ENCODE measurements at regions not wholly inside any gene's neighbourhood (a gene's known extent, or its start where the extent isn't known, plus 50 kb on each side); places are given as distances from the start of the nearest gene placed in this dataset.

DNA sequence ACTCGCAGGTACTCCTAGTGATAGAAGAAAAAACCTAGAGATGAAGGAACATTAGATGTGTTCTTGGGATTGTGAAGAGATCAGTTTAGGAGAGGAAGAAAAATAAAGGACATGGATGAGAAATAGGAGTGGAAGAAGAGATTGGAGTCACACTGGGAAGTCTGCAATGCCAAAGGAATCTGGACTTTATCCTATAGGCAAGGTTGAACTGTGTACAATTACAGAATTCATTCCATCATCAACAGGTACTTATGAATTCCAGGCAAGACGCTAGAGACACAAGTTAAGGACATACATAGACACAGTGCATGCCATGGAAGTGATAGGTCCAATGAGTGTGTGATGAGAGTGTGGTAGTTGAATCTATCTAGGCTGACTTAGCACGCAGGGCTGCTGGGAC lies 101.3 kb downstream of the EDN1 start:
- TF ChIP-seq, protein P1, sequence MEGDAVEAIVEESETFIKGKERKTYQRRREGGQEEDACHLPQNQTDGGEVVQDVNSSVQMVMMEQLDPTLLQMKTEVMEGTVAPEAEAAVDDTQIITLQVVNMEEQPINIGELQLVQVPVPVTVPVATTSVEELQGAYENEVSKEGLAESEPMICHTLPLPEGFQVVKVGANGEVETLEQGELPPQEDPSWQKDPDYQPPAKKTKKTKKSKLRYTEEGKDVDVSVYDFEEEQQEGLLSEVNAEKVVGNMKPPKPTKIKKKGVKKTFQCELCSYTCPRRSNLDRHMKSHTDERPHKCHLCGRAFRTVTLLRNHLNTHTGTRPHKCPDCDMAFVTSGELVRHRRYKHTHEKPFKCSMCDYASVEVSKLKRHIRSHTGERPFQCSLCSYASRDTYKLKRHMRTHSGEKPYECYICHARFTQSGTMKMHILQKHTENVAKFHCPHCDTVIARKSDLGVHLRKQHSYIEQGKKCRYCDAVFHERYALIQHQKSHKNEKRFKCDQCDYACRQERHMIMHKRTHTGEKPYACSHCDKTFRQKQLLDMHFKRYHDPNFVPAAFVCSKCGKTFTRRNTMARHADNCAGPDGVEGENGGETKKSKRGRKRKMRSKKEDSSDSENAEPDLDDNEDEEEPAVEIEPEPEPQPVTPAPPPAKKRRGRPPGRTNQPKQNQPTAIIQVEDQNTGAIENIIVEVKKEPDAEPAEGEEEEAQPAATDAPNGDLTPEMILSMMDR (conservative IDR thresholded peaks at IDR 0.05; ENCODE audit: low read depth, low read length) = no peak
- TF ChIP-seq EZH2 (IDR thresholded peaks at IDR 0.05; ENCODE audit: borderline replicate concordance, low read depth, low read length, poor library complexity, severe bottlenecking) = no peak
